Colon (tissue), 2 donors: ENCODE measurements at regions not wholly inside any gene's neighbourhood (a gene's known extent, or its start where the extent isn't known, plus 50 kb on each side); places are given as distances from the start of the nearest gene placed in this dataset.

Experiments used
- FAIRE-seq: peaks from 2 replicates; lab custom pipeline; 2012; peaks lifted over from hg19 to GRCh38; lab: Jason Lieb, UNC
- donor health status: control.
- donor health status: control.

- FAIRE-seq = peak; percentile 93
Observed at GRCh38 chrX:54615109-54615508, 85.1 kb downstream of the GNL3L start.

- FAIRE-seq = no peak
Observed at GRCh38 chrX:54633641-54634040, 103.6 kb downstream of the GNL3L start.

GRCh38 chrX:54639018-54639345 is 109.0 kb downstream of the GNL3L start:
- no peak for FAIRE-seq

GRCh38 chrX:54639346-54640102 is 109.5 kb downstream of the GNL3L start:
- peak; percentile 93 for FAIRE-seq

GRCh38 chrX:54640103-54640690 is 110.2 kb downstream of the GNL3L start:
- no peak for FAIRE-seq

- FAIRE-seq = no peak
Observed at GRCh38 chrX:54640736-54641135, 110.7 kb downstream of the GNL3L start.

GRCh38 chrX:54641530-54641929 is 111.5 kb downstream of the GNL3L start:
- no peak for FAIRE-seq

GRCh38 chrX:54647607-54648006 is 117.6 kb downstream of the GNL3L start:
- FAIRE-seq = peak; percentile 36

GRCh38 chrX:54659547-54659946 is 129.5 kb downstream of the GNL3L start:
- no peak for FAIRE-seq

GRCh38 chrX:54675762-54676161 is 122.3 kb downstream of the ITIH6 start:
- FAIRE-seq = peak; percentile 38

GRCh38 chrX:54695231-54695630 is 102.8 kb downstream of the ITIH6 start:
- no peak for FAIRE-seq

- no peak for FAIRE-seq
Observed at GRCh38 chrX:54695816-54696487, 102.1 kb downstream of the ITIH6 start.
